GM21390 (cell line): ENCODE measurements at regions not wholly inside any gene's neighbourhood (a gene's known extent, or its start where the extent isn't known, plus 50 kb on each side); places are given as distances from the start of the nearest gene placed in this dataset.

Experiments
- ATAC-seq: cut with Tn5 transposase; IDR thresholded peaks from one replicate; pipeline ENCODE4 v1.9.1; 2021; ENCODE audit not compliant: unreplicated experiment

GRCh38 chr21:40976198-40977109 is 129.5 kb upstream of the DSCAM start:
- ATAC-seq: no peak

- no peak for ATAC-seq
Observed at GRCh38 chr21:40985370-40985769, 138.4 kb upstream of the DSCAM start.

GRCh38 chr21:40990366-40990765 is 143.4 kb upstream of the DSCAM start:
- ATAC-seq: no peak

- ATAC-seq: no peak
Observed at GRCh38 chr21:40997831-40998230, 150.9 kb upstream of the DSCAM start.

- ATAC-seq: no peak
Observed at GRCh38 chr21:41000838-41001237, 153.9 kb upstream of the DSCAM start.

GRCh38 chr21:41006636-41007035 is 159.7 kb upstream of the DSCAM start:
- no peak for ATAC-seq

DNA sequence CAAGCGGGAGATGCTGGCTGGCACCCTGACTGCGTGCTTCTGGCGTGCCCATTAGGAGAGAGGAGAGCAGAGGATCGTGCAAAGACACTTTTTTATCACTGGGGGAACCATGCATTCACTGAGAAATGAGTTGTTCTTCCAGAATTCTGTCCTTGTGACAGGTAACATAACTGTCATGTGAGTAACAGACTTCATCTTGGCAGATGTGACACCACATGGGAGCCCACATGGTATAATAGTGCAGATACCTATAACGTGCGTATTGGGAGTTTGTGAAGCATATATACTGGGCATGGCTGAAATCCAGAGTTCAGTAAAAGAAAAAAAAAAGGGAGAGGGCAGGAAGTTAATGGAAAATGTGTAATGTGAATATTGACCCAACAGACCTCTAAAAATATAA is 159.6 kb upstream of the BACE2 start:
- no peak for ATAC-seq

- no peak for ATAC-seq
Observed at GRCh38 chr21:41008974-41009373, 159.0 kb upstream of the BACE2 start.

GRCh38 chr21:41009398-41010100 is 158.4 kb upstream of the BACE2 start:
- no peak for ATAC-seq

GRCh38 chr21:41010101-41010435 is 157.9 kb upstream of the BACE2 start:
- no peak for ATAC-seq

DNA sequence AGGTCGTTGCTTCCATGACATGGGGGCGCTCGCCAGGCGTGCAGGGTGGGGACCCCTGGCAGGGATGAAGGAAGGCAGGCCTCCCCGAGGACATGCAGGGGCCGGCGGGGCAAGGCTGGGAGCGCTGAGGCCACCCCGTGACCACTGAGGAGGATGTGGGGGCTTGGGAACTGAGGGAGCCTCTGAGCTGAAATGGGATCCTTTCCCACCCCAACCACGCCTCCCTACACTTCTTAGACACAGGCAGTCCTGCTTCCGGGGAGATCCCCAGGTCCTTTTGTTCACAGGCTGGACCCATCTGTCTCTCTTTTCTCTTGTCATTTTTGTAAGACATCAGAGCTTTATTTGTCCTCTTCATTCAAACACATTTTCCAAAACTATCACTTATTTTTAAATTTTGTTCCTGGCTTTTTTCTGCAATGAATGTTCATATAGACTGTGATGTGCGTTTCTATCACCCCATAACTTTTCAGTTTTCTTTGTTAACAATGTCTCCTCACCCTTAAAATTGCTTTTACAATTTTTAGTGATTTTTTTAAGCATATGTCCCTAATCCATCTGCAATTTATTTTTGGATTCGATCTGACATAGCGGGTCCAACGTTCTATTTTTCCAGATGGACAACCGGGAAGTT is 156.7 kb upstream of the BACE2 start:
- ATAC-seq: no peak

DNA sequence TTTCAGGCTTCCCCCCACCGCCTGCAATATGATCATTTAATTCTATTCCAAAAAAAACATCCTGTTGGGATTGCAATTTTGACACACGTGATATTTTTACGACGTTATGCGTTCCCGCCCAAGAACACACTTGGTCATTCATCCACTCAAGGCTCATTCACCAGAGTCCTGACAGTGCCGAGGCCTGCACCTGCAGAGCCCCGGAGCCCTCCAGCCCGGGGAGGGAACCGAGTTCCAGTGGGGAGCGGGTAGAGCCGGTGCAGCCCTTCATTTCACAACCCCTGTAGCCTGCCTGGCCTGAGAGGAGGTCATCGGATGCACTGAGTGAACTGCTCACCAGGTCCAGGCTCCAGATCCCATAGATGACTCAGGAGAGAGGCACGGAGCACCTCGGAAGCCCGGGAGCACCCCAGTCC is 156.0 kb upstream of the BACE2 start:
- ATAC-seq: no peak

DNA sequence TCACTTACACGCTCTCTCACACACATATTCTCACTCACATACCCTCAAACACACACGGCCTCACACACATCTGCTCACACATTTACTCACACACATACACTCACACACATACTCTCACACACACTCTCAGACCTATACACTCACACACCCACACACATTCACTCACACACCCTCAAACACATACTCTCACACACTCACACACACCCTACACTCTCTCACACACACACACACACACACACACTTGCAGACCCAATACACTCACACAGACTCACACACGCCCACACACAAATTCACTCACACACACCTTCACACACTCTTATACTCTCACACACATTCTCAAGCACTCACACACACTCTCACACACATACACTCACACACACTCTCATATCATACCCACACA is 155.5 kb upstream of the BACE2 start:
- ATAC-seq: no peak

DNA sequence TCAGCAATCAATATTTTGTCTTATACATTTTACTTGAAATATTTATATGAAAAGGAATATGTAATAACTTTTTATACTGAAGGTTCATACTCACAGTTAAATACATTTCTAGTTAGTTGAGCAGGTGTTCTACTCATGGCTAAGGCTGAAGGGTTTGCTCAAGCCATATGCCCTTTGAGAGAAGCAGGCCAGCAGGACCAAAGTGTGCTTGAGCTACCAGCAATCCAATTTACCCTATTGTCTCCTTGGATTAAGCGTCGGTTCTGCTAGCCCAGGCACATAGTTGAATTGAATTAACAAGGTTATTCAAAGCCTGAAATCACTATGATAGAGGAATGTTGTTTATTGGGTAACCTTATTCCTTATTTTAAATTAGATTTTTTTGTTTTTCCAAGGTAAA is 151.5 kb upstream of the BACE2 start:
- no peak for ATAC-seq

- ATAC-seq: no peak
Observed at GRCh38 chr21:41018431-41018830, 149.5 kb upstream of the BACE2 start.

- ATAC-seq: no peak
Observed at GRCh38 chr21:41023936-41024335, 144.0 kb upstream of the BACE2 start.

DNA sequence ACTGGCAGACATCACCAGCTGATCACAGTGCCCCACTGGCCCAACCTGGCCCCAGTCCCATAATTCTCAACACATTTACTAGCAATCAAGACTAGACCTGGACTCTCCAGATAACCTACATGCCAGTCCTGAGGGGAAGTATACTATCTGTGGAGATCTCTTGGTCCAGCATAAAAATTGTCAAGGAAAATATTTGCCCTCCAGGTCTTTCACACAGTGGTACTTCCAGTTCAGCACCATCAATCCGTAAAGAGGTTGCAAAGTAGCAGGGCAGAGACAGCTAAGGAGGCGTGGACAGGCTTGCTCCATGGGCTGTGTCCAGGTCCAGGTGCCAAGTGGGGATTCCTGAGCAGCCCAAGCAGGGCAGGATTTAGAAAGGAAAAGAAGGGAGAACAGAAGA is 143.6 kb upstream of the BACE2 start:
- ATAC-seq: no peak

DNA sequence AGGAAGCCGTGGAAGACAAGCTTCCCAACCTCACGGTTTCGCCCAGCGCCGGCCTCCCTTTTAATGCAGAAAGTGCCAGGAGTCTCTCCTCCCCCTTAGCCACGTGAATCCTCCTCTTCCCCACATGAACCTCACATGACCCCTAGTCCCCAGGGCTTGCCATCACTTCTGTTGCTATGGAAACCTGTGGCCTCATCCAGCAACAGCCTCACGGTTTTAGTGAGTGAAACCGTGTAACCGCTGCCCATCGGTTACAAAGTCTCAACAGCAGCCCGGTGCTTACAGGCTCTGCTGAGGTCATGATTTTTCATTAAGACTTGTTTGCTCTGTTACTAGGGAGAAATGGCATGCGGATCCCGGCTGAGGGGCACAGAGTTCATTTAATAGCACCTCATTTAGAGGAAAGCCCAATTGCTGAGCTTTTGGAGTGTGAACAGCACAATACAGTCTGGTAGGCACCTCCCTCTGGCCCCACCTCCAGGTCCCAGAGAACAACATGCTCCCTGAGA is 143.2 kb upstream of the BACE2 start:
- ATAC-seq: no peak

- ATAC-seq: no peak
Observed at GRCh38 chr21:41029571-41029970, 138.4 kb upstream of the BACE2 start.

- no peak for ATAC-seq
Observed at GRCh38 chr21:41031701-41032220, 136.2 kb upstream of the BACE2 start.

DNA sequence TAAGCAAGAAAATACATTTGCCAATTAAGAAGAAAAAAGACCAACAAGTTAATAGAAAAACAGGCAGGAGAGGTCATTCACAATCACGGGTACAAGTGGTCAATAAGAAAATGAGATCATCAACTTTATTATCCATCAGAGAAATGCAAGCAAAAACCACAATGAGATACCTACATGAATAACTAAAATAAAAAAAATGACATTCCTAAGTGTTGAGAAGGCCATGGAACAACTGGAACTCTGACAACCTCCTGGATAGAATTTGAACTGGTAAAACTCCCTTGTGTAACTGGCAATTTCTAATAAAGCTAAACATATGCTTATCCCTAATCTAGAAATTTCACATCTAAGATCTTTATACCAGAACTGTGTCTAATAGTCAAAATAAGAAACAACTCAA is 135.4 kb upstream of the BACE2 start:
- ATAC-seq: no peak

DNA sequence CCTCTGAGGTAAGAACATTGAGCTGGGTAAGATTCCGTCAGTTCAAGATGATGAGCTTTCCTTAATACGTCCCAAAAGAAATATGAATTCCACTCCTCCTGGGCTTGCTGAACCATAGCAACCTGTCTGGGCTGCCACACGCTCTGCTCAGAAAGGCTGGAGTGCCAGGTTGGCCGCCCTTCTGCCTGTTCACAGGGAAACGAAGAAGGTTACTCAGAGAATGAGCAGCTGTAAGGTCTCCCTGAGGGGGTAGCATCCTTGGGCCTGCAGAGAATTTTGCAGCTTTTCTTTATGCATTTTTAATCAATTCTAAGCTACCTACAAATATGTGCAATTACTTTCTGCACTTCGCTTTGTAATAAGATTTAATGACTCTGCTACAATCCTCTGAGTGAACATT is 130.7 kb upstream of the BACE2 start:
- no peak for ATAC-seq
